Activated CD8-positive, alpha-beta T cell treated with anti-CD3 and anti-CD28 coated beads for 36 hours (primary cell): ENCODE measurements at regions not wholly inside any gene's neighbourhood (a gene's known extent, or its start where the extent isn't known, plus 50 kb on each side); places are given as distances from the start of the nearest gene placed in this dataset.

Experiments
- ATAC-seq: fragments of 200-7000 bp; cut with Tn5 transposase; one replicate; pipeline ENCODE4 v1.10.0; 2021; ENCODE audit warnings: mild to moderate bottlenecking, moderate library complexity
- CTCF ChIA-PET: fragments of 350-600 bp; sonication (Branson Sonifier 250); formaldehyde crosslinking; loops from one replicate; lab custom pipeline; 2021; ENCODE audit warnings: antibody characterized with exemption; lab: Charles Lee
- POLR2A ChIA-PET: fragments of 350-600 bp; sonication (Branson Sonifier 250); formaldehyde crosslinking; loops from one replicate; lab custom pipeline; 2021; ENCODE audit warnings: antibody characterized with exemption; lab: Charles Lee
- DNase-seq: peaks from one replicate; pipeline ENCODE4 v3.0.0-alpha.2; 2020
- H3K27ac Mint-ChIP-seq: one replicate; pipeline ENCODE4 v1.8.0; 2021; ENCODE audit warnings: mild to moderate bottlenecking, mixed read lengths
- H3K27me3 Mint-ChIP-seq: one replicate; pipeline ENCODE4 v1.8.0; 2021; ENCODE audit warnings: mixed read lengths
- H3K36me3 Mint-ChIP-seq: one replicate; pipeline ENCODE4 v1.8.0; 2021; ENCODE audit warnings: low read depth, mixed read lengths
- H3K4me1 Mint-ChIP-seq: one replicate; pipeline ENCODE4 v1.8.0; 2021; ENCODE audit warnings: low read depth, mixed read lengths
- H3K4me3 Mint-ChIP-seq: one replicate; pipeline ENCODE4 v1.8.0; 2021; ENCODE audit warnings: mild to moderate bottlenecking, moderate library complexity, mixed read lengths
- H3K9me3 Mint-ChIP-seq: one replicate; pipeline ENCODE4 v1.8.0; 2021; ENCODE audit warnings: mixed read lengths
- CTCF ChIP-seq: fragments of 200-600 bp; IDR thresholded peaks from one replicate; pipeline ENCODE4 v1.8.0; 2022; ENCODE audit warnings: antibody characterized with exemption, mild to moderate bottlenecking
- intact Hi-C: fragments of 100-400 bp; cut with micrococcal nuclease; formaldehyde crosslinking; loops from one replicate; pipeline ENCODE4 v1.10.0; 2022

- ATAC-seq (no peak), DNase-seq (no peak)
- intact Hi-C loops: no loop called here
- no peaks in the 10 kb centered on the region for H3K27me3 Mint-ChIP-seq
- no peak overlapping the region for H3K4me3 Mint-ChIP-seq
- H3K4me1 Mint-ChIP-seq: no peaks in the 10 kb centered on the region
- no peaks in the 10 kb centered on the region for H3K36me3 Mint-ChIP-seq
- peaks cover 7% of the 10 kb centered on the region for H3K9me3 Mint-ChIP-seq
- POLR2A ChIA-PET: no interaction called here
- CTCF ChIA-PET: no interaction called here
- H3K27ac Mint-ChIP-seq: no peak overlapping the region
- no peak for TF ChIP-seq CTCF
Observed at GRCh38 chr4:58732973-58733372, 1622.8 kb upstream of the IGFBP7 start.

- Mint-ChIP-seq H3K4me3 (no peak overlapping the region), H3K36me3 (no peaks in the 10 kb centered on the region), H3K27me3 (no peaks in the 10 kb centered on the region), H3K9me3 (peaks cover 9% of the 10 kb centered on the region), H3K4me1 (no peaks in the 10 kb centered on the region), H3K27ac (no peak overlapping the region)
- no peak for TF ChIP-seq CTCF
- ChIA-PET POLR2A (no interaction called here), CTCF (no interaction called here)
- ATAC-seq (no peak), DNase-seq (no peak)
- intact Hi-C loops: no loop called here
Observed at GRCh38 chr4:58723954-58724353, 1613.8 kb upstream of the IGFBP7 start.

- TF ChIP-seq CTCF: no peak
- H3K4me3 Mint-ChIP-seq: no peak overlapping the region
- no peaks in the 10 kb centered on the region for H3K4me1 Mint-ChIP-seq
- ChIA-PET CTCF (no interaction called here), POLR2A (no interaction called here)
- DNase-seq (no peak), ATAC-seq (no peak)
- no peak overlapping the region for H3K27ac Mint-ChIP-seq
- intact Hi-C loops: no loop called here
- no peaks in the 10 kb centered on the region for H3K36me3 Mint-ChIP-seq
- peaks cover 7% of the 10 kb centered on the region for H3K9me3 Mint-ChIP-seq
- no peaks in the 10 kb centered on the region for H3K27me3 Mint-ChIP-seq
Observed at GRCh38 chr4:58711039-58711438, 1600.9 kb upstream of the IGFBP7 start.

- Mint-ChIP-seq H3K27me3 (no peaks in the 10 kb centered on the region), H3K36me3 (no peaks in the 10 kb centered on the region), H3K27ac (no peak overlapping the region), H3K4me3 (no peak overlapping the region), H3K4me1 (no peaks in the 10 kb centered on the region), H3K9me3 (peaks cover 2% of the 10 kb centered on the region)
- ATAC-seq: no peak
- no peak for DNase-seq
- intact Hi-C loops: no loop called here
- CTCF ChIA-PET: no interaction called here
- no peak for TF ChIP-seq CTCF
- POLR2A ChIA-PET: no interaction called here
Observed at GRCh38 chr4:58688568-58688967, 1578.4 kb upstream of the IGFBP7 start.

GRCh38 chr4:58679886-58680285 is 1569.7 kb upstream of the IGFBP7 start:
- TF ChIP-seq CTCF: no peak
- CTCF ChIA-PET: no interaction called here
- H3K4me3 Mint-ChIP-seq: no peak overlapping the region
- DNase-seq (no peak), ATAC-seq (no peak)
- H3K27me3 Mint-ChIP-seq: no peaks in the 10 kb centered on the region
- no peaks in the 10 kb centered on the region for H3K36me3 Mint-ChIP-seq
- intact Hi-C loops: no loop called here
- H3K9me3 Mint-ChIP-seq: peaks cover 4% of the 10 kb centered on the region
- no peak overlapping the region for H3K27ac Mint-ChIP-seq
- H3K4me1 Mint-ChIP-seq: no peaks in the 10 kb centered on the region
- POLR2A ChIA-PET: no interaction called here
